NCI-H1417 treated with DMSO at 0.1 percent for 48 hours (cell line): ENCODE measurements at regions not wholly inside any gene's neighbourhood (a gene's known extent, or its start where the extent isn't known, plus 50 kb on each side); places are given as distances from the start of the nearest gene placed in this dataset.

Source experiments
- DNase-seq: peaks from one replicate; lab custom pipeline; 2025; lab: John Stamatoyannopoulos, UW

- DNase-seq: no peak
Measured at GRCh38 chr4:136754810-136755530, 777.3 kb downstream of the PCDH18 start.

DNA sequence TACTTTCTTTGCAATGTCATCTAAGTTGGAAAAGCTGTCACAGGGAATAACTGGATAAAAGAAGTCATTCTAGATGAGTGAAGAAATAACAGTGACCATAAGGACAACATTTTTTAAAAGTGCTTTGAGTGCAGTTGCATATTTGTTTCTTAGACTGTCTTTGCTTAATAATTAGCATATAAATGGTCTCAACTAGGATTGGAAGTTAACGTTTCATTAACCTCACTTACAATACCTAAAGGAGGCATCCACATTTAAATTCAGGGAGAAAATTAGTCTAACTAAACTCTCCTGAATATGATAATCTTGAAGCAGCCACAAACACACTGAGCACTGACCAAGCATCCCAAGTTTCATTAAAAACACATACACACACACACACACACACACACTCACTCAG, 780.7 kb downstream of the PCDH18 start:
- no peak for DNase-seq

DNA sequence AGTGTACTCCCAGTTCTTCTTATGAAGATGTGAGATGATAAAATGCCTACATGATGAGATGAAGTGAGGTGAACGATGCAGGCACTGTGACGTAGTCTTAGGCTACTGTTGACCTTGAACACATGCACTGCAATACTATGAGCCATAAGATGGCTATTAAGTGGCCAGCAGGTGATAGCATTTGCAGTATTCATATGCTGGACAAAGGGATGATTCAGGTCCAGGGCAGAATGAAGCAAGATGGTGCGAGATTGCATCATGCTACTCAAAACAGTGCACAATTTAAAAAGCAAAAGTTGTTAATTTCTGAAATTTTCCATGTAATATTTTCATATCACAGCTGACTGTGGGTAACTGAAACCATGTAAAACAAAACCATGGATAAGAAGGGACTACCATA, 781.4 kb downstream of the PCDH18 start:
- DNase-seq: no peak

- DNase-seq: no peak
Measured at GRCh38 chr4:136749989-136750388, 782.3 kb downstream of the PCDH18 start.

- no peak for DNase-seq
Measured at GRCh38 chr4:136748773-136749172, 783.5 kb downstream of the PCDH18 start.

GRCh38 chr4:136748165-136748564, 784.1 kb downstream of the PCDH18 start:
- DNase-seq: no peak

- no peak for DNase-seq
Measured at GRCh38 chr4:136743238-136743637, 789.1 kb downstream of the PCDH18 start.

GRCh38 chr4:136742333-136742732, 790.0 kb downstream of the PCDH18 start:
- no peak for DNase-seq

DNA sequence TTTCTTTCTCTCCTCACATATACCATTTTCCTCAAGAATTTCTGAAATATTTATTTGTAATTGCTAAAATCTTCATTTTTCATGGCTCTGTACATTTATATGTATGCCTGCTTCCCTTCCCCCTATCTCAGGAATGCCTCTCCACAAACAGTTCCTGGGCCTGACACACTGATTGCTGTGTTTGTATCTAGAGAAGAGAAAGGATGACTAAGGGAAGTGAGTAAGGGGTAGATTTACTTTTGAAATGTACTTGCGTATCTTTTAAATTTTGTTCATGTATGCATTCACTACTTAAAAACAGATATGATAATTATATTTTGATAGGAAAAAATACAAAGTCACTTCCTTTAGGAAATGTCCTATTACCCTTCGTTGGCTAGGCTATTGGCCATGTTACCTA, 790.8 kb downstream of the PCDH18 start:
- no peak for DNase-seq

GRCh38 chr4:136740326-136740725, 792.0 kb downstream of the PCDH18 start:
- DNase-seq: no peak

DNA sequence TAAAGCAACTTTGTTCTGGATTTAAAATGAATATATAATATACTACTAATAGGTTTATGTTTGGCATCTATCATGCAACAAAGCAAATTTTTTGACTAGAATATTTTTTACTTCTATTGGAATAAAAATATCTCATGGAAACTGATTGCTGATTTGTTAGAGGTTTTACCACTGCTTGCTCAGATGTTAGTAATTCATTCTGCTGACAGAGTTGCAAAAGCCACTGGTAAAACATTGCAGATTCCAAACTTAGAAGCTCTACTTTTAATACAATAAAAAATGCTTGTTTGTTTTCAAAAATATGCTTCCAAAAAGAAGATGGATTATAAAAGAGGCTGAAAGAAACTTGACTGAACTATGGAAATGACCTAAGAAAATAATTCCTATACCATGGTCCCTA, 795.2 kb downstream of the PCDH18 start:
- DNase-seq: no peak

- DNase-seq: no peak
Measured at GRCh38 chr4:136731025-136731424, 801.3 kb downstream of the PCDH18 start.

DNA sequence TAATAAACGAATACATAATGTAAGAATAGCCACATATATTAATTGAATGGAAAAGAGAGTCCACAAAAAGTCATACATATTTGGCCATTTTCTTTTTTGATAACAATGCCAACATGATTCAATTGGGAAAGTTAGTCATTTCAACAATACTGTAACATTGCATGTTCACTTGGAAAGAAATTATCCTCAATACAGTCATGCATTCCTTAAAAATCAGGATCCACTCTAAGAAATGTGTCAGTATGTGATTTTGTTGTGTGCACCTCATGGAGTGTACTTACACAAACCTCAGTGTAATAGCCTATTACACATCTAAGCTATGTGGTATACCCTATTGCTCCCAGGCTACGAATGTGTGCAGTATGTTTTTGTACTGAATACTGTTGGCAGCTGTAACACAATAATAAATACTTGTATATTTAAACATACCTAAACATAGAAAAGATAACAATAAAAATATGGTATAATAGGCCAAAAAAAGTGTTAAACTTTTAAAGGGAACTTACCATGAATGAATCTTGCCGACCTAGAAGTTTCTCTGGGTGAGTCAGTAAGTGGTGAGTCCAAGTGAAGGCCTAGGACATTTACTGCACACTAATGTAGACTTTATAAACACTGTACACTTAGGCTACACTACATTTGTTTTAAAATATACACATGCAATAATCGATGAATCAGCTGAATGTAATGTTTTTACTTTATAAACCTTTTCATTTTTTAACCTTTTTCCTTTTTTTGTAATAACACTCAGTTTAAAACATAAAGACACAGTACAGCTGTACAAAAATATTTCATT, 806.8 kb downstream of the PCDH18 start:
- DNase-seq: no peak

DNA sequence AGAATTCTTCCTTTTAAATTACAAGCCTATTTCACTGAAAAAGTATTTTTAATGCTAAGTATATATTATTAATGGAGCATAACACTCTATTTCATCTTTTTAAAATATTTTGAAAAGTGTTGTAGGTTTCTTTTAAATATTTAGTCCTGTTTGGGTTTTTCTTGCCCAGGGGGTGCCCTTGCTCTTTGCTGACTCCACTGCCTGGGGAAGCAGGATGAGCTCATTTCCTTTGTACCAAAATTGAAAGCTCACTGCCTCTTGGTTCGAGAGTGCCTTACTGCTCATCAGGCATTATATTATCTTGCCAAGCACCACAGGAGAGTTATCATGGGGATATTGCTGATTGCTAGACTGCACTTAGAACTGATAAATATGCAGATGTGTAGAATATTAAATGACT, 819.2 kb downstream of the PCDH18 start:
- DNase-seq: no peak

DNA sequence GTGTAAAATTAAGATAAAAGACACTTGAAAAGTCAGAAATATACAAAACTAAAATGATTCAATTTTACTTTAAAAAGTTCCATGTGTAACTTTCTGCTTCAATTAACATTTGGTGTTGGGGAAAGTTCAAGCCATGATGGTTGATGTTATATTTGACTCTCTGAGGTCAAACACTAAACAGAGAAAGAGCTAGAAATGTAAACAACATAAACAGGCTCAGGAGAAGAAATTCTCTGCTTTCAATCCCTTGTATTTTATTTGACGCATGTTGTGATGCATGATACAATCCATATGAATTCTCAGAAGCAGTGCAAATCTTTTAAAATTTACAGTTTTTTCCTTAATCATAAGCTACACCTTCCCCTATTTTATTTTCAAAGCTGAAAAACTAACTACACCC, 822.4 kb downstream of the PCDH18 start:
- DNase-seq: no peak

GRCh38 chr4:136706942-136707341, 825.4 kb downstream of the PCDH18 start:
- DNase-seq: no peak

- DNase-seq: no peak
Measured at GRCh38 chr4:136699905-136700304, 832.4 kb downstream of the PCDH18 start.

DNA sequence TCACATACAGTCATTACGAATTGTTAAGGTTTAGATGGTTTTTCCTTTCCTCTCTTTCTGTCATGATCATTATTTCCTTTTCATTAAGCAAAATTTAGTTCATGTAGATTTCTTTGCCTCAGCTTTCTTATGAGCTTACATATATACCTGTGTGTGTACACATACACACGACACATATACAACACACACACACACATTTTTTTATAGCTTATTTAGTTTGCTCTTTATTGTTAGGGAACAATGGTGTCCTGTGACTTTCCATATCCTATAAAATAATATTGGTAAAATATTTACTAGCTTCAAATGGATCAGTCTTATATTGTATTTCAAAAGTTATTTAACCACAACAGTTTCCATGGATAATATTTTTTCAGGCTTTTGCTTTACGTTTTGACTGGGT, 840.7 kb downstream of the PCDH18 start:
- DNase-seq: no peak

GRCh38 chr4:136690360-136690759, 841.9 kb downstream of the PCDH18 start:
- no peak for DNase-seq

GRCh38 chr4:136687596-136687995, 844.7 kb downstream of the PCDH18 start:
- no peak for DNase-seq

GRCh38 chr4:136687118-136687517, 845.2 kb downstream of the PCDH18 start:
- DNase-seq: no peak

GRCh38 chr4:136680761-136681160, 851.5 kb downstream of the PCDH18 start:
- DNase-seq: no peak

- DNase-seq: no peak
Measured at GRCh38 chr4:136680271-136680670, 852.0 kb downstream of the PCDH18 start.

GRCh38 chr4:136670265-136670664, 862.0 kb downstream of the PCDH18 start:
- DNase-seq: no peak
